Loucy (cell line): ENCODE measurements at regions not wholly inside any gene's neighbourhood (a gene's known extent, or its start where the extent isn't known, plus 50 kb on each side); places are given as distances from the start of the nearest gene placed in this dataset.

ENCODE experiments used
- CTCF ChIP-seq: fragments of 200-600 bp; sonication (generic); conservative IDR thresholded peaks from 2 replicates; pipeline ENCODE4 v1.5.1; 2014; ENCODE audit warnings: mild to moderate bottlenecking, antibody characterized with exemption, low read length
- EZH2phosphoT487 ChIP-seq: fragments of 200-600 bp; IDR thresholded peaks from 2 replicates; pipeline ENCODE4 v1.6.1; 2018; ENCODE audit warnings: antibody characterized with exemption, mild to moderate bottlenecking, moderate library complexity, borderline replicate concordance

GRCh38 chr16:6493555-6493954, 839.1 kb upstream of the RBFOX1 start:
- TF ChIP-seq CTCF (no peak), EZH2phosphoT487 (no peak)
